Osteoblast (primary cell): ENCODE measurements at regions not wholly inside any gene's neighbourhood (a gene's known extent, or its start where the extent isn't known, plus 50 kb on each side); places are given as distances from the start of the nearest gene placed in this dataset.

ENCODE experiments used
- DNase-seq: peaks from one replicate; pipeline ENCODE4 v3.0.0; 2011; ENCODE audit warnings: low spot score, mixed read lengths; ENCODE audit not compliant: insufficient read length; ENCODE audit errors: missing footprints
- H2AFZ ChIP-seq: 2 replicates; pipeline ENCODE4 v1.6.0; 2011; ENCODE audit warnings: mild to moderate bottlenecking, low read length
- H3K27ac ChIP-seq: 2 replicates; pipeline ENCODE4 v1.5.1; 2011; ENCODE audit warnings: mild to moderate bottlenecking, low read depth, low read length, moderate library complexity
- H3K27me3 ChIP-seq: 2 replicates; pipeline ENCODE4 v1.6.0; 2012; ENCODE audit warnings: mild to moderate bottlenecking, control low read depth, inconsistent platforms, low read length, moderate library complexity; ENCODE audit not compliant: insufficient read depth
- H3K36me3 ChIP-seq: 2 replicates; pipeline ENCODE4 v1.5.1; 2011; ENCODE audit warnings: mild to moderate bottlenecking, low read length, control low read depth, moderate library complexity; ENCODE audit not compliant: insufficient read depth
- H3K4me1 ChIP-seq: 2 replicates; pipeline ENCODE4 v1.5.1; 2011; ENCODE audit warnings: mild to moderate bottlenecking, low read length, control low read depth, moderate library complexity; ENCODE audit not compliant: insufficient read depth
- H3K4me2 ChIP-seq: 2 replicates; pipeline ENCODE4 v1.6.0; 2011; ENCODE audit warnings: mild to moderate bottlenecking, low read length; ENCODE audit not compliant: insufficient read depth
- H3K4me3 ChIP-seq: fragments of 200-600 bp; sonication (generic); 3 replicates; pipeline ENCODE4 v1.5.1; 2012; ENCODE audit warnings: mild to moderate bottlenecking, low read length, inconsistent platforms; ENCODE audit not compliant: insufficient read depth
- H3K79me2 ChIP-seq: 2 replicates; pipeline ENCODE4 v1.6.0; 2012; ENCODE audit warnings: mild to moderate bottlenecking, low read length, control low read depth, inconsistent platforms; ENCODE audit not compliant: insufficient read depth
- H3K9me3 ChIP-seq: 2 replicates; pipeline ENCODE4 v1.5.1; 2011; ENCODE audit warnings: low read depth, low read length, control low read depth
- H4K20me1 ChIP-seq: 2 replicates; pipeline ENCODE4 v1.6.0; 2012; ENCODE audit warnings: mild to moderate bottlenecking, low read length, control low read depth; ENCODE audit not compliant: insufficient read depth
- CTCF ChIP-seq: IDR thresholded peaks from 2 replicates; pipeline ENCODE4 v1.5.1; 2011; ENCODE audit warnings: mild to moderate bottlenecking, low read depth, low read length, moderate library complexity; ENCODE audit errors: extremely low read depth

GRCh38 chr4:104976262-104976661, 170.4 kb upstream of the TET2 start:
- Histone ChIP-seq H3K4me3 (no peak overlapping the region), H3K4me2 (no peak overlapping the region), H3K9me3 (no peaks in the 10 kb centered on the region), H2AFZ (no peak overlapping the region), H3K36me3 (no peaks in the 10 kb centered on the region), H3K4me1 (no peaks in the 10 kb centered on the region), H3K27me3 (no peaks in the 10 kb centered on the region), H3K79me2 (no peaks in the 10 kb centered on the region), H4K20me1 (no peaks in the 10 kb centered on the region), H3K27ac (no peak overlapping the region)
- no peak for DNase-seq
- no peak for TF ChIP-seq CTCF

- H2AFZ ChIP-seq = no peak overlapping the region
- no peak overlapping the region for H3K4me2 ChIP-seq
- no peaks in the 10 kb centered on the region for H3K79me2 ChIP-seq
- no peak overlapping the region for H3K27ac ChIP-seq
- no peak for TF ChIP-seq CTCF
- H3K9me3 ChIP-seq = no peaks in the 10 kb centered on the region
- DNase-seq = no peak
- no peaks in the 10 kb centered on the region for H3K4me1 ChIP-seq
- H3K4me3 ChIP-seq = no peak overlapping the region
- H3K27me3 ChIP-seq = no peaks in the 10 kb centered on the region
- no peaks in the 10 kb centered on the region for H4K20me1 ChIP-seq
- no peaks in the 10 kb centered on the region for H3K36me3 ChIP-seq
Measured at GRCh38 chr4:104979083-104979760, 167.5 kb upstream of the TET2 start.

DNA sequence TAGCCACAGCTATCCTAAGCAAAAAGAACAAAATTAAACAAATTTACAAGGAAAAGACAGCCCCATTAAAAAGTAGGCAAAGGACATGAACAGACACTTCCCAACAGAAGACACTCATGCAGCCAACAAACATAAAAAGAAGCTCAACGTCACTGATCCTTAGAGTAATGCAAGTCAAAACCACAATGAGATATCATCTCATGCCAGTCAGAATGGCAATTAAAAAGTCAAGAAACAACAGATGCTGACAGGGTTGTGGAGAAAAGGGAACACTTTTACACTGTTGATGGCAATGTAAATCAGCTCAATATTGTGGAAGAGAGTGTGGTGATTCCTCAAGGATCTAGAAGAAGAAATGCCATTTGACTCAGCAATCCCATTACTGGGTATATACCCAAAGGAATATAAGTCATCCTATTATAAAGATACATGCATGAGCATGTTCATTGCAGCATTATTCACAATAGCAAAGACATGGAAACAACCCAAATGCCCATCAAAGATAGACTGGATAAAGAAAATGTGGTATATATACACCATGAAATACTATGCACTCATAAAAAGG, 163.0 kb upstream of the TET2 start:
- Histone ChIP-seq H3K27ac (no peak overlapping the region), H3K4me2 (no peak overlapping the region), H3K4me3 (no peak overlapping the region), H3K79me2 (no peaks in the 10 kb centered on the region), H3K36me3 (no peaks in the 10 kb centered on the region), H3K9me3 (no peaks in the 10 kb centered on the region), H3K27me3 (no peaks in the 10 kb centered on the region), H3K4me1 (no peaks in the 10 kb centered on the region), H4K20me1 (no peaks in the 10 kb centered on the region), H2AFZ (no peak overlapping the region)
- DNase-seq = no peak
- no peak for TF ChIP-seq CTCF

DNA sequence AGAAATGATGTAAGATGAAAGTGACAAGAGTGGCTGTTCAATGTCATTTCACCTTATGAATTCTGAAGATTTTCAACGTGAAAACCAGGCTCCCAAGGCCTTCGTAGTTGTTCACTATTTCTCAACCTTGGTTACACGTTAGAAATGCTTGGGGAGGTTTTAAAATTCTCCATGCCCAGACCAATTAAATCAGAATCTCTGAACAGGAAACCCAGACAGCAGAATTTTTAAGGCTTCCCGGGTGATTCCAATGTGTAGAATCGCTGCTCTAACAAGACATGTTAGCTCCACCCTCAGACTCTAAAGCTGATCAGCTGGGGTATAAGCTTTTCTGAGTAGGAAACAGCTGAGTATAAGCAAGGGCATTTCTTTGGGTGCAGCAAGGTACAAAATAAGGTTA, 160.4 kb upstream of the TET2 start:
- Histone ChIP-seq H3K27me3 (no peaks in the 10 kb centered on the region), H3K9me3 (no peaks in the 10 kb centered on the region), H3K4me3 (no peak overlapping the region), H2AFZ (no peak overlapping the region), H3K4me2 (no peak overlapping the region), H3K36me3 (no peaks in the 10 kb centered on the region), H3K79me2 (no peaks in the 10 kb centered on the region), H4K20me1 (no peaks in the 10 kb centered on the region), H3K27ac (no peak overlapping the region), H3K4me1 (no peaks in the 10 kb centered on the region)
- no peak for TF ChIP-seq CTCF
- DNase-seq = no peak
